Heart right ventricle (tissue), 16 donors: ENCODE measurements at regions not wholly inside any gene's neighbourhood (a gene's known extent, or its start where the extent isn't known, plus 50 kb on each side); places are given as distances from the start of the nearest gene placed in this dataset.

ENCODE experiments used
- ATAC-seq, 8 donors: fragments of 200-7000 bp; cut with Tn5 transposase; one replicate each; pipeline ENCODE4 v1.9.1; 2020; ENCODE audit warnings: mild to moderate bottlenecking in 8 of 8, moderate library complexity in 8 of 8, moderate number of reproducible peaks in 1 of 8
- DNase-seq, 2 donors: peaks; one replicate each; pipeline ENCODE4 v3.0.0-alpha.2; 2020
- H3K27ac ChIP-seq, 10 donors: fragments of 200-600 bp; sonication (generic) in 2 of 10; one replicate each; pipeline versions ENCODE4 v1.5.0 to v1.8.0; 2020 to 2022; ENCODE audit warnings: mild to moderate bottlenecking in 3 of 10
- H3K27me3 ChIP-seq, 7 donors: fragments of 200-600 bp; one replicate each; pipeline ENCODE4 v1.8.0; 2021 to 2022; ENCODE audit warnings: mild to moderate bottlenecking in 2 of 7
- H3K36me3 ChIP-seq, 9 donors: fragments of 200-600 bp; sonication (generic) in 1 of 9; one replicate each; pipeline versions ENCODE4 v1.5.0 to v1.8.0; 2020 to 2022; ENCODE audit warnings: mild to moderate bottlenecking in 2 of 9
- H3K4me1 ChIP-seq, 9 donors: fragments of 200-600 bp; sonication (generic) in 1 of 9; one replicate each; pipeline versions ENCODE4 v1.5.0 to v1.8.0; 2020 to 2022; ENCODE audit warnings: mild to moderate bottlenecking in 4 of 9
- H3K4me3 ChIP-seq, 10 donors: fragments of 200-600 bp; sonication (generic) in 2 of 10; one replicate each; pipeline versions ENCODE4 v1.5.0 to v1.8.0; 2020 to 2022; ENCODE audit warnings: mild to moderate bottlenecking in 7 of 10, moderate library complexity in 2 of 10
- H3K9me3 ChIP-seq, 11 donors: fragments of 200-600 bp in 10 of 11; sonication (generic) in 2 of 11; one replicate each; pipeline versions ENCODE4 v1.5.0 to v1.8.0; 2013 to 2022; ENCODE audit warnings: mild to moderate bottlenecking in 2 of 11, control low read depth in 1 of 11, moderate library complexity in 1 of 11
- WGBS, 2 donors: extraction: QIAGEN DNeasy Blood & Tissue Kit; methylation state at CpG; one replicate each; pipeline ENCODE4 v1.1.7; 2013; ENCODE audit warnings: inconsistent platforms in 1 of 2; 5-methylcytosine and 5-hydroxymethylcytosine counted together
- intact Hi-C, 10 donors: fragments of 100-400 bp; cut with DNase I; formaldehyde crosslinking; loops; one replicate each; pipeline versions ENCODE4 v1.11.1 to v1.14.2; 2022
- TF ChIP-seq, protein P1 (sequence below), 9 donors: fragments of 200-600 bp; sonication (generic) in 2 of 9; IDR thresholded peaks; one replicate each; pipeline versions ENCODE4 v1.5.0 to v1.8.0; 2021 to 2022; ENCODE audit warnings: antibody characterized with exemption in 9 of 9, mild to moderate bottlenecking in 5 of 9, moderate library complexity in 1 of 9
- donor health status: Arrhythmogenic right ventricular cardiomyopathy.
- donor health status: ischemic (EF 13 %, LVEDD 7.1; RV severe dilation, severe dysfunction).
- donor health status: healthy with polysubstance abuse.
- donor health status: DM: no; HTN: yes; CAD: no.
- donor health status: DM: no; HTN: no; CAD: no.
- donor health status: ischemic (EF 25% LVEDD 6.9; RV normal size, moderate dysfunction).
- donor health status: ischemic (EF 25% LVEDD 5.7; RV mildly dilated, moderate dysfunction).
- donor health status: healthy.
- donor health status: DM: yes; HTN: yes; CAD: no.
- donor health status: Ischemic cardiomyopathy.
- donor health status: ischemic (EF 35%, LVEDD 5.7; RV mildly dilated, moderate dysfunction).
- donor health status: nonischemic (EF 11% LVEDD 7.7; RV severe dilation, severe dysfunction).
- donor health status: DM: yes; HTN: yes; CAD: no.
- donor health status: PGD.
- donor health status: ischemic (EF 29% LVEDD 5.4; RV normal size, mild dysfunction).
- donor health status: nonischemic (EF 23%, LVEDD 6.1; RV moderate dilation, normal function).

DNA sequence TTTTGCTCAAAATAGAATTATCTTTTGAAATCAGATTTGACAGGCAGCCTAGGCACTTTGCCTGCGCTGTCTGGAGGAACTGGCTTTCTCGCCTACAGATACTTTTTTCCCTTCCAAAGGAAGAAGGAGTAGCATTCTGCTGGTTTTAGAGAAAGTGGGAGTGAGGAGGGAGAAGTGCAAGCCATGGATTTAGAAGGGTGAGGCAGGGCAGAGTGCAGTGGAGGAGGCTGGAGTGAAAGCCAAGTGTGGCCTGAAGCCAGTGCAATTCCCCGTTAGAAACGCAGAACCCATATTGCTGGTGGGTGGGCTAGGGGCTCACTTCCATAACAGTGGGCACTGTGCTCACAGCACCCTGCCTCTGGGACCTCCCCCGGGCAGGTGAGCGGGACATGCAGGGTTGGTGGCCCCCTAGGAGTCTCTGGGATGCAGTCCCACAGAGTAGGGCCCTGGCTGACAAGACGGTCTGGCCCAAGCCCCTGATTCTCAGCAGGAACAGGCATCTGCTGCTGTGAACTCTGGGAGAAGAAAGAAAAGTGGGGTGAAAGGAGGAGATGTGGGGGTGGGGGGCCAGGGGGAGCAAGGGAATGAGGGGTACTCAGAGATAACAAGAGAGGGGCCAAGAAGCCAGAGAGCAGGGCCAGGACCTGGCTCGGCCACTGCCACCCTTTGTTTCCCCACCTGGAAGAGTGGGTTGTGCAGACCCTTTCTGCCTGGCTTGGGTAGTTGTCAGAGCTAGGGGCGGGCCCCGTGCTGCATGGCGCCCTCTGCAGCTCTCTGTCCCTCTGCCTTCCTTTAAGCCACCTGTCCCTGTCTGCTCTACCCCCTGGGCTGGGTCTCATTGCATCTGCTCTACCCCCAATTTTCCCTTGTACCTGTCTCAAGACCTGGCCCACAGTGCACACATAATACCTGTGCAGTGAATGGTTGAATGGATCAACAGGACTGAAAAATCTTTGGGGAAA lies 273.5 kb upstream of the HS6ST1 start:
- TF ChIP-seq, protein P1, sequence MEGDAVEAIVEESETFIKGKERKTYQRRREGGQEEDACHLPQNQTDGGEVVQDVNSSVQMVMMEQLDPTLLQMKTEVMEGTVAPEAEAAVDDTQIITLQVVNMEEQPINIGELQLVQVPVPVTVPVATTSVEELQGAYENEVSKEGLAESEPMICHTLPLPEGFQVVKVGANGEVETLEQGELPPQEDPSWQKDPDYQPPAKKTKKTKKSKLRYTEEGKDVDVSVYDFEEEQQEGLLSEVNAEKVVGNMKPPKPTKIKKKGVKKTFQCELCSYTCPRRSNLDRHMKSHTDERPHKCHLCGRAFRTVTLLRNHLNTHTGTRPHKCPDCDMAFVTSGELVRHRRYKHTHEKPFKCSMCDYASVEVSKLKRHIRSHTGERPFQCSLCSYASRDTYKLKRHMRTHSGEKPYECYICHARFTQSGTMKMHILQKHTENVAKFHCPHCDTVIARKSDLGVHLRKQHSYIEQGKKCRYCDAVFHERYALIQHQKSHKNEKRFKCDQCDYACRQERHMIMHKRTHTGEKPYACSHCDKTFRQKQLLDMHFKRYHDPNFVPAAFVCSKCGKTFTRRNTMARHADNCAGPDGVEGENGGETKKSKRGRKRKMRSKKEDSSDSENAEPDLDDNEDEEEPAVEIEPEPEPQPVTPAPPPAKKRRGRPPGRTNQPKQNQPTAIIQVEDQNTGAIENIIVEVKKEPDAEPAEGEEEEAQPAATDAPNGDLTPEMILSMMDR (IDR thresholded peaks at IDR 0.05): no peak
- no peaks in the 10 kb centered on the region for H3K36me3 ChIP-seq
- intact Hi-C loops: no loop called here
- ATAC-seq: peak in 1 of 8 donors; percentile 28
- peaks cover 0 to 3% (median 0%) of the 10 kb centered on the region in 7 donors for H3K27me3 ChIP-seq
- DNase-seq: no peak
- no peak overlapping the region for H3K27ac ChIP-seq
- WGBS, 2 donors: 74 to 75% methylated on average over 11 of the region's 11 CpGs
- no peaks in the 10 kb centered on the region for H3K9me3 ChIP-seq
- peaks cover 0 to 30% (median 14%) of the 10 kb centered on the region in 9 donors for H3K4me1 ChIP-seq
- no peak overlapping the region for H3K4me3 ChIP-seq

DNA sequence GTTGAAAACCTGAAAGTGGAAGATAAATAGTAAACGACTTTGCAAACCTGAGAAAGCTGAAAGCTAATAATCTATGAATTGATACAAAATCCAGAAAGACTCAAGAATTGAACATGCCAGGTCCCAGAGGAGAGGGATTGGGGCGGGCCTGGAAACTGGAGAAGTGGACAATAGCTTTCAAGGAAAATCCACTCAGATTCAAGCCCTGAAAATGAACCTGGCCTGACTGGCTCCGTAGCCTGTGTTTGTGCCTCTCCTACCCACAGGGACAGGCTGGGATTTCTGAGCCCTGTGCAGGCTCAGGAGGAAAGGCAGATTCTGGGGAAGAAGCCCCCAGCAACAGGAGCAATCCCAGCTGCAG lies 274.8 kb upstream of the HS6ST1 start:
- Histone ChIP-seq H3K27me3 (peaks cover 0 to 3% (median 0%) of the 10 kb centered on the region in 7 donors), H3K36me3 (no peaks in the 10 kb centered on the region), H3K27ac (peak overlapping the region in 3 of 10 donors; percentile 29 to 43 (median 40)), H3K4me1 (peaks cover 0 to 30% (median 14%) of the 10 kb centered on the region in 9 donors), H3K9me3 (no peaks in the 10 kb centered on the region), H3K4me3 (no peak overlapping the region)
- WGBS, 2 donors: 62 to 70% methylated on average over 3 of the region's 3 CpGs
- no peak for DNase-seq
- TF ChIP-seq, protein P1 (IDR thresholded peaks at IDR 0.05): no peak
- ATAC-seq: no peak
- intact Hi-C loops: no loop called here

DNA sequence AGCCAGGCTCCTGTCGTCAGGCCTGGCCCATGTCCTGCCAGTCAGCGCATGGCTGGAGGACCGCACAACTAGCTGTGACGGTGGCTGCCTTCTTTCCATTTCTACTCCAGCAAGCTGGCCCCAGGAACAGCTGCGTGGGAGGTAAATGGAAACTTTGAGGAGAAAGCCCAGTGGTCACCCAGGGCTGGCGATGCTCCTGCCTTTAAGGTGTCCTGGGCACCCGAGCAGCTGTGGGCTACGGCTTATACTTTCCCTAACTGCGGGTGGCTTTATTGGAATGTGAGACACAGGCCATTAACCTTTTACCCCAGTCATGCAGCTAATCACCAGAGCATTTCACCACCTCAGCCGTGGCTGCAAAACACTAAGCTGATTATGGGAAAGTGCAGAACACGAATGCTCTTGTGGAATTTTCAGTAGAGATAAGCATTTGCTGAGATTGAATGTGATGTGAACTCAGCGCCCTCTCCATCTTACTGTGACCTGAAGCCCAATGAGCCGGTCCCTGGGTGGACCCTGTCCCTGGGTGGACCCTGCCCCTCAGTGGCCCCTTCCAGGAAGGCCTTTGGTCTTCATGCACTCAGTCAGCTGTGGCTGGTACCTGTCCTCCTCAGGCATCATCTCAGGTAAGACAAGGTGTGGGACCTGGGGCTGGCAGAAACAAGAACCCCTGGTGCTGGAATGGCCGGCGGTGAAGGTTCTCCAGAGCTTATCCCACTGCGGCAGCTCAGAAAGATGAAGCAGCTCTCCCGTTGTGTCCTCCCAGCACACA lies 275.4 kb upstream of the HS6ST1 start:
- peak; percentile 23 to 27 for DNase-seq
- H3K27me3 ChIP-seq: peaks cover 0 to 3% (median 0%) of the 10 kb centered on the region in 7 donors
- H3K9me3 ChIP-seq: no peaks in the 10 kb centered on the region
- intact Hi-C loops: no loop called here
- H3K27ac ChIP-seq: peak overlapping the region in 3 of 10 donors; percentile 29 to 43 (median 40)
- WGBS, 2 donors: 44 to 62% methylated on average over 17 of the region's 17 CpGs
- no peak overlapping the region for H3K4me3 ChIP-seq
- TF ChIP-seq, protein P1 (IDR thresholded peaks at IDR 0.05): no peak
- peaks cover 0 to 30% (median 14%) of the 10 kb centered on the region in 9 donors for H3K4me1 ChIP-seq
- ATAC-seq: peak; percentile 39 to 79 (median 74)
- no peaks in the 10 kb centered on the region for H3K36me3 ChIP-seq

DNA sequence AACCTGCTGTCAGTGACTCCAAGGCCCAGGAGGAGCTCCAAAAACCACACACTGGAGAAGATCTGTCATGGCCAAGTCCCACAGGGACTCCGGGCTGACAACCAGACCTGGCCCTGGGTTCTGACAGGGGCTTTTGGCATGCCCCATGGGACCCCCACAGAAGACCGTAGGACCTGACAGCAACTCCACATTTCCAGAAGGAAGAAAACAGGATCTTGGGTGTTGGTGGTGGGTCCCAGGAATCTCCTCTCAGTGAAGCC lies 275.9 kb upstream of the HS6ST1 start:
- DNase-seq (no peak), ATAC-seq (no peak)
- intact Hi-C loops: no loop called here
- WGBS, 2 donors: 84 to 85% methylated on average over 2 of the region's 2 CpGs
- no peaks in the 10 kb centered on the region for H3K9me3 ChIP-seq
- TF ChIP-seq, protein P1 (IDR thresholded peaks at IDR 0.05): no peak
- H3K4me3 ChIP-seq: no peak overlapping the region
- H3K36me3 ChIP-seq: no peaks in the 10 kb centered on the region
- peaks cover 0 to 2% (median 0%) of the 10 kb centered on the region in 7 donors for H3K27me3 ChIP-seq
- no peak overlapping the region for H3K27ac ChIP-seq
- H3K4me1 ChIP-seq: peaks cover 0 to 30% (median 14%) of the 10 kb centered on the region in 9 donors
